ENCODE measurements at regions not wholly inside any gene's neighbourhood (a gene's known extent, or its start where the extent isn't known, plus 50 kb on each side); places are given as distances from the start of the nearest gene placed in this dataset.
"Not testable (repeated sequence)": the region's sequence is repeated elsewhere in the genome, so short reads cannot be mapped to it uniquely, and the experiment has no call there.

DNA sequence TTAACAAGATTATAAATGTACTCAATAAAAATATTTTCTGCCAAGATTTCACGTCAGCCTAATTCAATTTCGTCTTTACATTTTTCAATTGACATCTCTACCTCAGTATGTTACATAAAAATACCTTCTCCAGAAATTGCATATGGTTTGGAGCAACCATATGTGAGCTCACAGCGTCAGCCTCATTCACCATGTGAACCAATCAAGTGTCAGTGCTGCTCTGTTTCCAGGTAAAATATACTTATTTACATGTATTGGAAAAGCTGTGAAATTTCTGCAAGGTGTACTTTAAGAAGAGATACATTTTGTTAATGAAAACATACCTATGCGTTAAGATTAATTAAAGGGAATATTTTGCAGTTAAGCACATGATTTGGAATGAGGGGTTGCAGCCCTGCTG is 110.7 kb upstream of the PRSS1 start:
- intact Hi-C loops (cut with DNase I), result loop anchor here in 1 of 2 donors (10.0 kb wide), 1 partner anchor 146 kb away; no protein-coding TSS in a partner anchor
- no peak for DNase-seq (ENCODE audit: low spot score)

DNA sequence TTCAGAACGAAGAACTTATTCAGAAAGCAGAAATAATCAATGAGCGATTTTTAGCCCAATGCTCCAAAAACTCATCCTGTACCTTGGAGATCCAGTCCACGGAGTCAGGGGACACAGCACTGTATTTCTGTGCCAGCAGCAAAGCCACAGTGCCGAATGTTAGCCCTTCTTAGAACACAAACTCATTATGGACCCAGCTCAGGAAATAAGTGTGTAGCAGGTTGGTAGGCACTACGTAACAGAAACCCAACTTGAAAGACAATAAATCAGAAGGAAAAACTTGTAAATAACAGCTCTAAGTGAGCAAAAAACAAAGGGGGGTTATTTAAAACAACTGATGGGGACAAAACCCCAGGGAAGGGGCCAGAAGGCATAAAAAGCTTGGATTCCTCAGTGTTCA is 112.0 kb upstream of the PRSS1 start:
- intact Hi-C loops (cut with DNase I), result loop anchor here in 1 of 2 donors (10.0 kb wide), 1 partner anchor 148 kb away; no protein-coding TSS in a partner anchor
- no peak for DNase-seq (ENCODE audit: low spot score)

DNA sequence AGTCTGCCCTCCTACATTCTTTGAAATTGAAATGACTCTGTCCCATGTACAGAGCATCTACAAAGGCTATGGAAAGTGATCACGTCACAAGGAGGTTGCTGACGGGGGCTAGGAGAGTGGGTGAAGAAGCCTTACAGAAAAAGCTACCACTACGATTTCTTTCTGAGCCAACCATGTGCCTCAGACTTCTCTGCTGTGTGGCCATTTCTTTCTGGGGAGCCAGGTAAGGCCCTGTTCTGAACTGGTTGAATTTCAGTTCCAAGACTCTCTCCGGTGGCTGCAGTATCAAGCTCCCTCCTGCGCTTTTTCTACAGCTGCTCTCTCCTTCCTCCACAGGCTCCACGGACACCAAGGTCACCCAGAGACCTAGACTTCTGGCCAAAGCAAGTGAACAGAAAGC is 112.5 kb upstream of the PRSS1 start:
- no peak for DNase-seq (ENCODE audit: low spot score)
- intact Hi-C loops (cut with DNase I), result loop anchor here in 1 of 2 donors (10.0 kb wide), 1 partner anchor 148 kb away; no protein-coding TSS in a partner anchor

DNA sequence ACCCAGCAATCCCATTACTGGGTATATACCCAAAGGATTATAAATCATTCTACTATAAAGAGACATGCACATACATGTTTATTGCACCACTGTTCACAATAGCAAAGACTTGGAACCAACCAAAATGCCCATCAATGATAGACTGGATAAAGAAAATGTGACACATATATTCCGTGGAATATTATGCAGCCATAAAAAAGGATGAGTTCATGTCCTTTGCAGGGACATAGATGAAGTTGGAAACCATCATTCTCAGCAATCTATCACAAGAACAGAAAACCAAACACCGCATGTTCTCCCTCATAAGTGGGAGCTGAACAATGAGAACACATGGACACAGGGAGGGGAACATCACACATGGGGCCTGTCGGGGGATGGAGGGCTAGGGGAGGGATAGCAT is 113.2 kb upstream of the PRSS1 start:
- not testable (repeated sequence) for DNase-seq (ENCODE audit: low spot score)
- intact Hi-C loops (cut with DNase I), result loop anchor here in 1 of 2 donors (10.0 kb wide), 1 partner anchor 149 kb away; no protein-coding TSS in a partner anchor

DNA sequence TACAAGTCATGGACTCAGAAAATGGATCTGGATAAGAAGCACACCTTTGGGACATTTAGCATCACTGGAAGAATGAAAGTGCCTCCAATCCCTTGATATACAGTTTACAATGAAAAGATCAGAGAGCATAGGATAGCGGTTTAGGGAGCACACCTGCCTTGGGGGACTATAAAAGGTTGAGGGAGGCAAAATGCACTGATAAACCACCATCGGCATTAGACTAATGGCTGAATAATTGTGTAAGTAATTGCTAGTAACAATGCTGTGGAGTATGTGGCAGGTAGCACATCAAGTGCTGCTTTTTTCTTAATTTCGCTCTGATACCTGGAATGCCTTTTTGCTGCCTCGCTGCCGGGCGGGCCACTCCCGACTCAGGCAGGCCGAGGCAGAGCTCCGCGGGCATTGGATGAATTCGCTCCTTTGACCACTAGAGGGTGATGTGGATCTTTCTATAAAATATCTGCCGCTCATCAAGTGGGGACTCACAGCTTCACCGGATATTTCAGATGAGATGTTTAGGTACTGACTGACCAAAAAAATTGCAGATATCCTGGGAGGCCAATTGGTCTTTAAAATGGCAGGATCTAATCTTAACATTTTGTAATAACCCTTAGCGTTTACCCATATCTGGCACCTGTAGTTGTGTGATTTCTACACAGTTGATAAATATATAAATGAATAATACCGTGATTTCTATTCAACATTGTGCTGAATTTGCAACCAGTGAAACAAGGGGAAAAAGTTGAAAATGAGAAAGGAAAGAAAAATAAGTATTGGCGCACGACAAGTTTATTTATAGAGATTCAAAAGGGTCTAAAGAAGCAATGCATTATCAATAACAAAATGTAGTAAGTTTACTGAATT is 116.8 kb upstream of the PRSS1 start:
- intact Hi-C loops (cut with DNase I), result loop anchor here in 1 of 2 donors (10.0 kb wide), 1 partner anchor 152 kb away; no protein-coding TSS in a partner anchor

DNA sequence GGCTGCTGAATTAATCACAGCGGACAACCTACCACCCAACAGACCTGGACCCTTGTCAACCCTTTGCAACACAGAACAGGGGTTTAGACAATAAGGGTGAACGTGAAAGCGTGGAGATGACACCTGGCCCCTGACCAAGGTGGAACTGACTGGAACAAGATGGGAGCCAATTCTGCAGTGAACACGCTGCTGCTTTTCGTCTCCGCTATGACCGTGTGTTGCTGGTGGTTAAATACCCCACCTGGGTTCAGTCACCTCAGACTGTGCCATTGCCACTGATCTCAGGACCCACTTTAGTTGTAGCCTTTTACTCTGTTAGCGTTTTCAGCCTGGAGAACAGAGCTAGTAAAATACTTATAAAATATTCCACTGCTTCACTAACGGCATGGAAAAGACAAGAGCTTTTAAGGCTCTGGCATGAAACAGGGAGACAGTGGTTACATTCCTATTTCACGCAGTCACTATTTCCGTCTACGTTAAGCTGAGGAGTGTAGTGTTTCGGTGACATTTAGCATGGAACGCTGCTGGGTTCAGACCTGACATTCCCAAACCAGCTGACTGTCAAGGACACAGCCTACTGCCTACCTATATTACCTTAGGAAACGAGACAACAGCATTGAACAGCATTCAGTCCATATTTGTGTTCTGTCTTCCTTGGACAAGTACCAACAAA is 119.5 kb upstream of the PRSS1 start:
- intact Hi-C loops (cut with DNase I), result loop anchor here in 1 of 2 donors (10.0 kb wide), 1 partner anchor 155 kb away; no protein-coding TSS in a partner anchor
- DNase-seq (ENCODE audit: low spot score), result no peak

More for the DNA sequence above, 116.8 kb upstream of the PRSS1 start:
- DNase-seq (ENCODE audit: low spot score), result no peak

DNA sequence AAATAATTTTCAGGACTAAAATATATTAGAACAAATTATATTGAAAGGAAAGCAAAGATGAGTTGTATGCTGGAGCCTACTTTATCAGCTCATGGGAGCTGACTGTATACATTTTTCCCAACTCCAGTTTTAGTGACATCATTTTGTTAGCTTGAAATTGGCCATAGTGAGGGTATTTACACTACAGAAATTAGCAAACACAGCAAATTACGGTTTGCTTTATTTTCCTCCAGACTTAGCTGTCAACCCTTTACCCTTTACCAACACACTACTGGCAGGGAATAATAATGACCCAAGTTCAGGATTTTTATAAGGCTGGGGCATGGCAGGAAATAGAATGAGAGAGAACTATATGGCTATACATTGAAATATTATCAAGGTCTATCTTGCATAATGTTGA is 120.3 kb upstream of the PRSS1 start:
- intact Hi-C loops (cut with DNase I), result no loop called here
- no peak for DNase-seq (ENCODE audit: low spot score)

DNA sequence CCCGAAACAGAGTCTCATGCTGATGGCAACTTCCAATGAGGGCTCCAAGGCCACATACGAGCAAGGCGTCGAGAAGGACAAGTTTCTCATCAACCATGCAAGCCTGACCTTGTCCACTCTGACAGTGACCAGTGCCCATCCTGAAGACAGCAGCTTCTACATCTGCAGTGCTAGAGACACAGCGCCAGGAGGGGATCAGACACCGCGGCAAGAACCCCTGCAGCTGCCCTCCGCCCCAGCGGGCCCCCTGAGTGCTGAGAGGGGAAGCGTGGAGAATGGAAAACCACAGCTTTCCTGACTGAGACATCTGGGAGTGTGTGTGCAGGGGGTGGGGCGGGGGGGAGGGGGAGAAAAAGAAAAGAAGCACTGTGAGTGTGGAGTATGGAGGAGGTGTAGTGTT is 122.0 kb upstream of the PRSS1 start:
- DNase-seq (ENCODE audit: low spot score); intact Hi-C loops (cut with DNase I): not testable (repeated sequence)

DNA sequence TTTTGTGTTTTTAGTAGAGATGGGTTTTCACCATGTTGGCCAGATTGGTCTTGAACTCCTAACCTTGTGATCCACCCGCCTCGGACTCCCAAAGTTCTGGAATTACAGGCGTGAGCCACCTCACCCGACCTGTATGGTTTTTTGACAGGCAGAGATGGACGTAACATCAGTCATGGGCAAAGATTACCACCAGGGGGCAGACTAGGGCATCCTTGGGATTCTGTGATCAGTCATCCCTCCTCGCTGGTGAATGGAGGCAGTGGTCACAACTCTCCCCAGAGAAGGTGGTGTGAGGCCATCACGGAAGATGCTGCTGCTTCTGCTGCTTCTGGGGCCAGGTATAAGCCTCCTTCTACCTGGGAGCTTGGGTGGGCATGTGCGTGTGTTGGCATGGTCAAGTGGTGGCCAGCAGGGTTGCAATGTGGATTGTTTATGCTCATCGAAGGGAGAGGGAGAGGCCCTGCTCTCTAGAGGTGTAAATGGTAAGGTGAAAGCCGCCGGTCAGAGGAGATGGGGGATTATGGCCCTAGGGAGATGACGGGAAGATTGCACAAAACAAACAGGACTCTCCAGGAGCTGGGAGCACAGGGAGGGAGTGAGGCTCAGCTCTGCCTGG is 122.7 kb upstream of the PRSS1 start:
- intact Hi-C loops (cut with DNase I), result no loop called here
- no peak for DNase-seq (ENCODE audit: low spot score)

DNA sequence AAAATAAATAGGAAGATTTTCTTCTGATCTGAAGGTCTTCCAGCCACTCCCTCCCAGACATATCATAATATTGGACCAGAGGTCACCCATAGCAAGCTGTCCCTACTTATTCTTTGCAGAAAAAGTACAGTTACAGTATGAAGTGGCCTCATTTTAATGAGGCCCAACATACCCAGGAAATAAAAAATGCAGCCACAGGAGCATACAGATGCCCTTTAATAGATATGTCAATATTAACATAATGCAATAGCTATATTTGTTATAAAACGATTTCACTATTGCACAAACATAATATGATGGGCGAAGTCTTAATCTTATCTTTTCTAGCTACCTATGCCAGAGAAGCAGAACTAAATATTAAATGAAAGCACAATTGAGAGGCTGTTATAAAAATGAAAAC is 124.1 kb upstream of the PRSS1 start:
- intact Hi-C loops (cut with DNase I), result not testable (repeated sequence)

DNA sequence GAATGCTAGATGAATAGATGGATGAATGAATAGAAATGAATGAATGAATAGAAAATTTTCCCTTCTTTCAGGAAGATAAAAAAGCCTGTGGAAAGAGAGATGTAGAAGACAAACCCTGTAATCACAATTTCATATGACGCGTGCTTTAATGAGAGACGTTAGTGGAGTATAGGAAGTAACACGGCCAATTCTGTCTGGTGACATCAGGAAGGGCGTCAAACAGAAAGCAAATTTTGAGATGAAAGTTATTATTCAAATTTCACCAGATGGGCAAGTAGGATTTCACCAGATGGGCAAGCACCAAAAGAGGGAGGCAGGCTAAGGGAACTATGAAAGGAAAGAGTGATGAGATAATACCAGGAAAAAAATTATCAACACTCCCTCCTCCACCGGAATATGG is 128.9 kb upstream of the PRSS1 start:
- intact Hi-C loops (cut with DNase I), result no loop called here
- no peak for DNase-seq (ENCODE audit: low spot score)

More for the DNA sequence above, 124.1 kb upstream of the PRSS1 start:
- DNase-seq (ENCODE audit: low spot score), result not testable (repeated sequence)

DNA sequence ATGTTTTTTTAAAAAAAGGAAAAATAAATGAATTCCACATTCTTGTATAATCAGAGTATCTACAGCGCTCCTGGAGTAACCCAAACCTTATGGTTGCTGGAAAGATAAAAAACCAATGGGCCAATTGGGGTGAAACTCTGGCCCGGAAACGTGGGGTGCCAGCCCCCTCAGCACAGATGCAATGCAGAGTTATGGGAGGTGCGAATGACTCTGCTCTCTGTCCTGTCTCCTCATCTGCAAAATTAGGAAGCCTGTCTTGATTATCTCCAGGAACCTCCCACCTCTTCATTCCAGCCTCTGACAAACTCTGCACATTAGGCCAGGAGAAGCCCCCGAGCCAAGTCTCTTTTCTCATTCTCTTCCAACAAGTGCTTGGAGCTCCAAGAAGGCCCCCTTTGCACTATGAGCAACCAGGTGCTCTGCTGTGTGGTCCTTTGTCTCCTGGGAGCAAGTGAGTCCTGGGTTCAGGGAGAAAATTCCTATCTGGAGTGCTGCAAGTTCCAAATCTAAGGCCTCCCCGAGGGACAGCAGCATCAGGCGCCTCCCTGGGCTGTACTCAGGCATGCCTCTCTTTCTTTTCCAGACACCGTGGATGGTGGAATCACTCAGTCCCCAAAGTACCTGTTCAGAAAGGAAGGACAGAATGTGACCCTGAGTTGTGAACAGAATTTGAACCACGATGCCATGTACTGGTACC is 130.5 kb upstream of the PRSS1 start:
- DNase-seq (ENCODE audit: low spot score), result no peak
- intact Hi-C loops (cut with DNase I), result no loop called here

DNA sequence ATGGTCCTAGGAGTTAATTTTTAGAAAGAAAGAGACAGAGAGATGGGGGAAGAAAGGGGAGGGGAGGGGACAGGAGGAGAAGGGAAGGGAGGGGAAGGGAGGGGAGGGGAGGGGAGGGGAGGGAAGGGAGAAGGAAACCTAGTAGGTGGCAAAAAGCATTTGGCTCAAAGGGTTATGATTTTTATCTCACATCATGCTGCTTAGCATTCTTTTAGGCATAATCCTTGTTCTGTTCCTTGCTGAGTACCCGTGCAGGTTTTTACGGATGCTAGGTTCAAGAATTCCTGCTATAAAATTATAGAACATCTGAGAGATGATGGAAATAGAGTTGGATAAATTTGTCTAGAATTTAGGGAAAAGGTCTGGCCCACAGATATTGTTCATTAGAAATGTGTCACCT is 132.4 kb upstream of the PRSS1 start:
- intact Hi-C loops (cut with DNase I), result no loop called here
- no peak for DNase-seq (ENCODE audit: low spot score)

DNA sequence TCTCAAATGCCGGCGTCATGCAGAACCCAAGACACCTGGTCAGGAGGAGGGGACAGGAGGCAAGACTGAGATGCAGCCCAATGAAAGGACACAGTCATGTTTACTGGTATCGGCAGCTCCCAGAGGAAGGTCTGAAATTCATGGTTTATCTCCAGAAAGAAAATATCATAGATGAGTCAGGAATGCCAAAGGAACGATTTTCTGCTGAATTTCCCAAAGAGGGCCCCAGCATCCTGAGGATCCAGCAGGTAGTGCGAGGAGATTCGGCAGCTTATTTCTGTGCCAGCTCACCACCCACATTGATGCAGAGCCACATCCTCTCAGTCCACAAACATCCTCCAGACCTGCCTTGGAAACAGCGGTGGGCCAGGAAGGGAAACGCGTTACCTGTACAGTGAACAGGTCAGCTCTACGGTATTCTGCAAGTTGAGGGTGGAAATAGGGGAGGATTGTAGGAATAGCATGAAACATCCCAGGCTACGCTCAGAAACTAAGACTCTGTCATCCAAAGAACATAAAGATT is 133.1 kb upstream of the PRSS1 start:
- intact Hi-C loops (cut with DNase I), result no loop called here
- no peak for DNase-seq (ENCODE audit: low spot score)

DNA sequence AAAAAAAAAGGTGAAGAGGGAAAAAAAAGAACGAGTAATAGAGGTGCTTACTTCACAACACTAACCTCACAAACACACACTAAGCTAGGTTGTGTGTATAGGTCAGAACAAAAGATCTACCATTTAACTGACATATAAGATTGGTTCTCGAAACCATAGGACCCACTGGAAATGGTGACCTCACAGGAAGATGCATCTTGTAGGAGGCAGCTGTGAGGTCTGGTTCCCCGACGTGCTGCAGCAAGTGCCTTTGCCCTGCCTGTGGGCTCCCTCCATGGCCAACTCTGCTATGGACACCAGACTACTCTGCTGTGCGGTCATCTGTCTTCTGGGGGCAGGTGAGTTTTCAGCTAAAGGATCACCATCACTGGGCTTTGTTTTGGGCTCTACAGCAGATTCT is 133.8 kb upstream of the PRSS1 start:
- intact Hi-C loops (cut with DNase I), result no loop called here
- no peak for DNase-seq (ENCODE audit: low spot score)

DNA sequence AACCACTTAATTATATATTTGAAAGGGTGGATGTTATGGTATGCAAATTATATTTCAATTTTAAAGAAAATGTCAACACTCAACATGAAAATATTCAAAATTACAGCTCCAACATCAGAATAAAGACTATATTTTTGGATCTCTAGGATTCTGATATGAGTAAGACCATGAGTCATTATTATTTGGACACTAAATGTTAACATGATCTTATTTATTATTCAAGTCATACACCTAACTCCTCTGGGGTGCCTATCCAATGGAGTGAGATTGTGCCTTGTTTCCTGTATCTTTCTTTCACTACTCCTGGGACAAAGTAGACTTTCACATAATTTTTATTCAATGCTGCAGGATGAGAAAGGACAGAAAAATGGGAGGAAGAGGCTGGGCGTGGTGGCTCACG is 135.2 kb upstream of the PRSS1 start:
- no peak for DNase-seq (ENCODE audit: low spot score)
- intact Hi-C loops (cut with DNase I), result no loop called here

DNA sequence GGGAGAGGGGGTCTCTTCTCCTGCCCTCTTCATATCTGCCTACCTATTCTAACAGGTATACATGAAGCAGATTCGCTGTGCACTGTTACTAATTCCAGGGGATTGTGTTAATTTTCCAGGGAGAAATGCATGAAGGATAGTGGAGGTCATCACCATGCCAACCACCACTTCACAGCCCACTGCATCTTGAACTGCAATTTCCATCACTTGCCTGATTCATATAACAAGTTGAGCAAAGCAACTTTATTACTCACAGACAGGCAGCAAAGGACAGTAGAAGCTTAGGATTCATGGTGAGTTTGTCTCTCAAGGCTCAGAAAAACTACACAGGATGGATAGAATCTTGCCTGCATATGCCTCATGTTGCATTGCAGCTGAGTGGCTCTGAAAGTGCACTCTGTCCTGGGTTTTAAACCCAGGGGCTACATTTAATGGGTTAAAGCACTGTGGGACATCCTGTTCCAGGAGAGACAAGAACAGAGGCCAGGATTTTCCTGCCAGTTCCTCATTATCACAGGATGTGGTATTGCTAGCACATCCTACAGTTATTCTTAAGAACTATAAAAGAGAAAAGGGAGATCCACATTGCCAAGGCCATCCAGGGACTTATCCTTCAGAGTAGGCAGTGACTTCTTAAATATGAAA is 136.9 kb upstream of the PRSS1 start:
- DNase-seq (ENCODE audit: low spot score), result no peak
- intact Hi-C loops (cut with DNase I), result no loop called here

DNA sequence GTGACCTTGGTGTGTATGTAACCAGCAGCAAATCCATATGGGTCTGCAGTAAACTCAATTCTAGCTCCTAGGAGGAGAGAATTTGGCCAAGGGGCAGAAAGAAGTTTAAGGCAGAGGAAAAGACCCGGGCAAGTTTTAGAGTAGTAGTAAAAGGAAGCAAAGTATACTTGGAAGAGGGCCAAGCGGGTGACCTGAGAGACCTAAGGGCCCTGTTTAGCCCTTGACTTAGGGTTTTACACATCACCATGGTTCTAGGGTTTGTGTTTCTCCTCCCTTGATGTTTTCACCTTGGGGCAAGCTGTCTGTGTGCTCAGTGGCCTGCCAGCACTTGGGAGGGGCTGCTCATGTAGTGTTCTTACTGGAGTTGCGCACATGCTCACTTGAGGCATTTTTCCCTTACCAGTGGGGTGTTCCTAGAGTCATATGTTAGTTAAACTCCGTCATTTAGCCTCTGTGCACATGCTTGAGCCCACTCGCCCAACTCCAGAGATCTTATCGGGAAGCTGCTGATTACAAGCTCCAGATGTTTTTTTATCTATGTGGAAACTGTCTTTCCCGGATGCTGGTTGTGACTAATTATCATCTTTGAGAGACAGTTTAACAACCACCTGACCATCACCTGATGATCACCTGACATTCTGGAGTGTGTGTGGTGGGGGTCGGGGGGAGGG is 137.6 kb upstream of the PRSS1 start:
- DNase-seq (ENCODE audit: low spot score), result no peak
- intact Hi-C loops (cut with DNase I), result no loop called here
